HUES64 (cell line): ENCODE measurements at regions not wholly inside any gene's neighbourhood (a gene's known extent, or its start where the extent isn't known, plus 50 kb on each side); places are given as distances from the start of the nearest gene placed in this dataset.
"Not testable (repeated sequence)": the region's sequence is repeated elsewhere in the genome, so short reads cannot be mapped to it uniquely, and the experiment has no call there.

Source experiments
- H3K27ac ChIP-seq: 2 replicates; pipeline ENCODE4 v1.7.0; 2013; ENCODE audit warnings: low read depth, low read length, inconsistent platforms
- H3K27me3 ChIP-seq: 2 replicates; pipeline ENCODE4 v1.6.1; 2013; ENCODE audit warnings: mild to moderate bottlenecking, low read length; ENCODE audit not compliant: insufficient read depth
- H3K36me3 ChIP-seq: 2 replicates; pipeline ENCODE4 v1.6.1; 2013; ENCODE audit warnings: mild to moderate bottlenecking, low read length; ENCODE audit not compliant: insufficient read depth
- H3K4me1 ChIP-seq: 2 replicates; pipeline ENCODE4 v1.6.1; 2013; ENCODE audit warnings: mild to moderate bottlenecking, low read length, moderate library complexity; ENCODE audit not compliant: insufficient read depth
- H3K4me3 ChIP-seq: 2 replicates; pipeline ENCODE4 v1.5.1; 2013; ENCODE audit warnings: mild to moderate bottlenecking, low read length, moderate library complexity
- H3K9ac ChIP-seq: 2 replicates; pipeline ENCODE4 v1.6.1; 2013; ENCODE audit warnings: mild to moderate bottlenecking, low read depth, low read length
- H3K9me3 ChIP-seq: 2 replicates; pipeline ENCODE4 v1.6.1; 2013; ENCODE audit warnings: low read depth, low read length; ENCODE audit not compliant: insufficient read depth
- WGBS: fragments of 150-250, 120-280 bp; methylation state at CpG from one replicate; pipeline ENCODE4 v1.1.7; 2013; ENCODE audit warnings: missing lambda C conversion rate; 5-methylcytosine and 5-hydroxymethylcytosine counted together

DNA sequence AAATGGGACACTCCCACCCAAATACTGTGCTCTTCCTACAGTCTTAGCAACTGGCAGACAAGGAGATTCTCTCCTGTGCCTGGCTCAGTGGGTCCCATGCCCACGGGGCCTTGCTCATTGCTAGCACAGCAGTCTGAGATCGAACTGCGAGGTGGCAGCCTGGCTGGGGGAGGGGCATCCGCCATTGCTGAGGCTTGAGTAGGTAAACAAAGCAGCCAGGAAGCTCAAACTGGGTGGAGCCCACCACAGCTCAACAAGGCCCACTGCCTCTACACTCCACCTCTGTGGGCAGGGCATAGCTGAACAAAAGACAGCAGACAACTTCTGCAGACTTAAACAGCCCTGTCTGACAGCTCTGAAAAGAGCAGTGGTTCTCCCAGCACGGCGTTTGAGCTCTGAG, 174.8 kb downstream of the COL12A1 start:
- not testable (repeated sequence) for H3K36me3 ChIP-seq, H3K4me3 ChIP-seq, H3K4me1 ChIP-seq, H3K27me3 ChIP-seq, H3K9ac ChIP-seq, H3K27ac ChIP-seq, H3K9me3 ChIP-seq
- 91% methylated on average over 6 of the region's 6 CpGs for WGBS

DNA sequence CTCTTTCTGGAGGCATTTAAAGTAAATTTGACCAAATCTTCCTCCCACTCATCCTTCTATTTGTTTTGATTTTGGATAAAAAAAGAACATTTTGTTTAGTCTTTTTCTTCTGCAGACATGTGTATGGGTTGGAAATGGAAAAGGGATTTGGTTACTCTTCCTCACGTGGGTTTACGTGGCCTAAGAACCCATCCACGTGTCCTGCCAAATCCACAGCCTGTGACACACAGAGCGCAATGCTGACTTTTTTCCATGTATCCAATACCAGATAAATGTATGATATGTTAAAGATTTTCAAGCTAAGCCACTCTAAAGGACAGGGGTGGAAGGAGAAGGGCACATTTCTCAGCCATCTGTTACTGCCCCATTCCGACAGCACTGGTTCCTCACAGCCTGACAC, 176.5 kb downstream of the COL12A1 start:
- no peak overlapping the region for H3K9ac ChIP-seq
- H3K27ac ChIP-seq: no peak overlapping the region
- no peaks in the 10 kb centered on the region for H3K4me1 ChIP-seq
- no peaks in the 10 kb centered on the region for H3K9me3 ChIP-seq
- H3K36me3 ChIP-seq: no peaks in the 10 kb centered on the region
- WGBS: 97% methylated on average over 4 of the region's 5 CpGs
- no peaks in the 10 kb centered on the region for H3K27me3 ChIP-seq
- no peak overlapping the region for H3K4me3 ChIP-seq

DNA sequence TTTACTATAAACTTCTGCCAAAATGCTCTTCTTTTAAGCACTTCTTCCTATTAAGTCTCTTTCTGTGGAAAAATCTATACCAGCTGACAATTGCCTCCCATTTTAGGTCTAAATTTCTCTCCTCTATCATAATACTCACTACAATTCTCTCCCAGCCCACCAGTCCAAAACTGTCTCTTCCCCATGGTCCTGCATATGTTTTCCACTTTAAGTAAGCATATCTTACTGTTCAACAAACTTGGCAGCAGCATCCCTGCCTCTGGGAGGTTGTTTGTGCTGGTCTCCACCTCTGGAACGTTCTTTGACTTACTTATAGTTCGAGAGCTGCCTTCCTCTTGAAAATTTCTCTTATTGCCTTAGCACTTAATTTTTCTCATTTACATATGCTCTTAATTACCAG, 180.5 kb downstream of the COL12A1 start:
- H3K27ac ChIP-seq: no peak overlapping the region
- no peaks in the 10 kb centered on the region for H3K27me3 ChIP-seq
- no peaks in the 10 kb centered on the region for H3K36me3 ChIP-seq
- H3K9me3 ChIP-seq: no peaks in the 10 kb centered on the region
- no peaks in the 10 kb centered on the region for H3K4me1 ChIP-seq
- no peak overlapping the region for H3K4me3 ChIP-seq
- no peak overlapping the region for H3K9ac ChIP-seq
- WGBS: 97% methylated on average over 2 of the region's 2 CpGs

DNA sequence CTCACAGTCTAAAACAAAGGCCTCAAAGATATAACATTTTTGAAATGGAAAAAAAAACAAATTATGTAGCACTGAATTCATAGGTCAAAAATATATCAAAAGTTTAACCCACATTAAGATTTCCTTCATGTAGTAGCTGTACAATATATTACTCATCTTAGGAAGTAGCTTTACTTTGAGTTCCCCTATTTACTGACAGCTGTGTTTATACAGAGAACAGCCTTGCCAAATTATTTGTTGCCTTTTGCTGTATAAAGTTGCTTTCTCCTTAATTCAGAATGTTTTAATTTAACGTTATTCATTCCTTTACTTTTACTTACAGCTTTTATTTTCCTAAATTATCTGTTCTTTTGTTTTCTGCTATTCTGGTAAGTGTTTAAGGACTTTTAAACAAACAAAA, 181.0 kb downstream of the COL12A1 start:
- Histone ChIP-seq H3K9me3 (no peaks in the 10 kb centered on the region), H3K36me3 (no peaks in the 10 kb centered on the region), H3K27me3 (no peaks in the 10 kb centered on the region), H3K4me1 (no peaks in the 10 kb centered on the region), H3K4me3 (no peak overlapping the region), H3K27ac (no peak overlapping the region), H3K9ac (no peak overlapping the region)
- WGBS: no CpG with 5 or more reads among the region's 1 CpG

DNA sequence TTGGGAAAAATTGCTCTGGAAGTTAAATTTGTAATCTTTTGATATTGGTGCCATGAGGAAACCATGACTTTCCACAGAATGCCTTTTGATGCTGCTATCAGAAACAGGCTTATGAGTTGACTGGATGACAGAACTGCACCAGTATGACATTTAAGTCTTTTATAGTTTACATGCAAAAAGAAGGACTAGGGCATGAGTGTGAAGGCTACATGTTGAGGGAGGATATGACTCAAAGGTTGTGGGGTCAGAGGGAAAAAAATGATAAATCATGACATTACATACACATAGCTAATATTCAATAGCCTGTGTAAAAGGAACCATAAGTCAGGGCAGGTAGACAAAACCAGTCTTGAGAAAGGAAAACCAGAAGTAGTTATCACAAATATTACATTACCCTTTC, 182.2 kb downstream of the COL12A1 start:
- H3K4me1 ChIP-seq: no peaks in the 10 kb centered on the region
- H3K9ac ChIP-seq: no peak overlapping the region
- H3K9me3 ChIP-seq: no peaks in the 10 kb centered on the region
- H3K27me3 ChIP-seq: no peaks in the 10 kb centered on the region
- no peak overlapping the region for H3K4me3 ChIP-seq
- no peaks in the 10 kb centered on the region for H3K36me3 ChIP-seq
- no peak overlapping the region for H3K27ac ChIP-seq

DNA sequence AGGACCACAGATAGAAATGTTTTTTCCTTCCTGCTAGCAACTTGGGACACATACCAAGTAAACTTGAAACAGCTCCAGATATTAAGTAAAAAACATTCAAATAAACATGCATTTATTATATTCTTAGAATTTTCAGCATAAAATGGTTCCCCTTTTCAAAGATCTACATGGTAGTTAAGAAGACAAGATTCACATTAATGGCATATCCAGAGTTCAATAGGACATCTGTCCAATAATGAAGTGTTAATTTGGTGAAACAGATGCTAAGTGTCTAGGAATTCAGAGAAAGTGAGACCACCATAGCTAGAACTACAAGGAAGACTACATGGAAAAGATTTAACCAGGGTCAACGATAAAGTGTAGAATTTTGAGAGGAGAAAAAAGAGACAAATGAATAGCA, 184.9 kb downstream of the COL12A1 start:
- Histone ChIP-seq H3K9ac (no peak overlapping the region), H3K9me3 (no peaks in the 10 kb centered on the region), H3K4me3 (no peak overlapping the region), H3K36me3 (no peaks in the 10 kb centered on the region), H3K4me1 (no peaks in the 10 kb centered on the region), H3K27me3 (no peaks in the 10 kb centered on the region), H3K27ac (no peak overlapping the region)
- 97% methylated on average over 1 of the region's 1 CpG for WGBS

DNA sequence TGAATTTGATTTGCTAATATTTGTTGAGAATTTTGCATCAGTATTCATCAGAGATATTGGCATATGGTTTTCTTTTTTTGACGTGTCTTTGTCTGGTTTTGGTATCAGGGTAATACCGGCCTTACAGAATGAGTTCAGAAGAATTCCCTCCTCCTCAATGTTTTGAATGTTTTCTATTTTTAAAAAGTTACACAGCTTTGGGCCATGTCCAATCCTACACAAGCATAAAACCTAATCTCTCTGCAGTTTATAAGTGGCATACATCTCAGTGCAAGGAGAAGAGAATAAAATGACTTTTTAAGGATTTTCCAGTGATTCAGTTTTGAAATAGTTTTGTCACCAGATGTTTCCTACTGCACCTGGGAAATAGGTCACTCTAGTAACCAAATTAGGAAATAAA, 185.5 kb downstream of the COL12A1 start:
- Histone ChIP-seq H3K9me3 (no peaks in the 10 kb centered on the region), H3K27me3 (no peaks in the 10 kb centered on the region), H3K27ac (no peak overlapping the region), H3K36me3 (no peaks in the 10 kb centered on the region), H3K4me3 (no peak overlapping the region), H3K4me1 (no peaks in the 10 kb centered on the region), H3K9ac (no peak overlapping the region)
- WGBS: no CpG with 5 or more reads among the region's 2 CpGs

DNA sequence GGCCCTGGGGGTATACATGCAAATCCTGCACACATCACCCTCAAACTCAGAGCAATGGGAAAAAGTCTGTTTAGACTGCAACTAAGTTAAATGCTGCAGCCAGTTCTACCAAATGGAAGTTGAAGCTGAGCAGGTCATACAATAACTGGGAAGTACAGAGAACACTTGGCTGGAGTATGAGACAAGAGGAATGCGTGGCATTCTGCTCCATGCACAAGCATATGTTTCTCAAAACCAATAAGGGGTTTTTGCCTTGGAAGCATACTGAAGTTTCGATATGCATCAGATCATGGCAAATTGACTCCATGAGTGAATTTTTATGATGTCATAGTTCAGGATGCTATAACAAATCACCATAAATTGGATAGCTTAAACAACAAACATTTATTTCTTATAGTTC, 193.8 kb downstream of the COL12A1 start:
- no peak overlapping the region for H3K9ac ChIP-seq
- no peak overlapping the region for H3K4me3 ChIP-seq
- H3K27me3 ChIP-seq: no peaks in the 10 kb centered on the region
- no peaks in the 10 kb centered on the region for H3K9me3 ChIP-seq
- WGBS: 89% methylated on average over 1 of the region's 2 CpGs
- no peaks in the 10 kb centered on the region for H3K4me1 ChIP-seq
- H3K27ac ChIP-seq: no peak overlapping the region
- H3K36me3 ChIP-seq: no peaks in the 10 kb centered on the region

DNA sequence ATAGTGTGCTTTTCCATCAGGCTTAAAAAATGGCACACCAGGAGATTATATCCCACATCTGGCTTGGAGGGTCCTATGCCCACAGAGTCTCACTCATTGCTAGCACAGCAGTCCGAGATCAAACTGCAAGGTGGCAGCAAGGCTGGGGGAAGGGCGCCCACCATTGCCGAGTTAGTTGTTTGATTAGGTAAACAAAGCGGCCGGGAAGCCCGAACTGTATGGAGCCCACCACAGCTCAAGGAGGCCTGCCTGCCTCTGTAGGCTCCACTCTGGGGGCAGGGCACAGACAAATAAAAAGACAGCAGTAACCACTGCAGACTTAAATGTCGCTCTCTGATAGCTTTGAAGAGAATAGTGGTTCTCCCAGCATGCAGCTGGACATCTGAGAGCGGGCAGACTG, 201.9 kb downstream of the COL12A1 start:
- 95% methylated on average over 8 of the region's 8 CpGs for WGBS

DNA sequence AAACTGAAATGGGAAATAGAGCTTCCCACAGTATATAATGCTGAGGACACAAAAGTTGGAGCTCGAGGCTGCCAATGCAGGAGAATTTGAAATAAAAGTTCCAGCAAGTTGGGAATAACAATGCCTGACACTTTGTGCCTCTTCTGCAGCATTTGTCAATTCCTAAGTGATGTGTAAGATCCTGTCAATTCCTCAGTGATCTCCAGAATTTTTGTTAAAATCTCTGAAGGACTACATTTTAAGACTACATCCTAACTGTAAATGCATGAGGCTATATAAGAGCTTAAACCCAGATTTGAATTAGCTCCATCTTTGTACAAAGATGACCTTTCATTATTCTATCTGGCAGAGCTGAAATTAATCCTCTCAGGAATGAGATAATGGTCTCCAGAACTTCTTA, 208.2 kb downstream of the COL12A1 start:
- no peak overlapping the region for H3K4me3 ChIP-seq
- H3K9ac ChIP-seq: no peak overlapping the region
- H3K4me1 ChIP-seq: peaks cover 14% of the 10 kb centered on the region
- H3K36me3 ChIP-seq: no peaks in the 10 kb centered on the region
- H3K27ac ChIP-seq: no peak overlapping the region
- no peaks in the 10 kb centered on the region for H3K27me3 ChIP-seq
- WGBS: 88% methylated on average over 1 of the region's 1 CpG
- no peaks in the 10 kb centered on the region for H3K9me3 ChIP-seq

More for the DNA sequence above, 201.9 kb downstream of the COL12A1 start:
- not testable (repeated sequence) for H3K9ac ChIP-seq, H3K4me3 ChIP-seq, H3K36me3 ChIP-seq, H3K4me1 ChIP-seq, H3K9me3 ChIP-seq, H3K27ac ChIP-seq, H3K27me3 ChIP-seq

DNA sequence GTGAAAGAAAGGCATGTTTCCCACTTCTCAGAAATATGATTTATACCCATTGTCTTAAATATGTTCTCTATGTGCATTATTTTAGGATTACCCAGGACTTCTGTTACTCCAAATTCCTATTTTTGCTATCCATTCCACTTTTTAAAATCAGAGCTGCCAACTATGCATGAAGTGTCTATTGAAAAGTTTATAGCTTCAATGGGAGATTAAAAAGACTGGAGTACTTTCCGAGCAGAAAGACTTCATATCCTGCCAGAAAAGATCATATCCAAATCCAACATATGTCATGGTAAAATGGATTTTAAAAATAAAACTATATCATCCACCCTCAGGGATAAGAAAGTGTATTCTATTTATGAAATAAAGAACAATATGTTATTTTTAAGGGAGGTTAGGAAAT, 212.7 kb downstream of the COL12A1 start:
- Histone ChIP-seq H3K9me3 (no peaks in the 10 kb centered on the region), H3K36me3 (no peaks in the 10 kb centered on the region), H3K27me3 (no peaks in the 10 kb centered on the region), H3K4me3 (no peak overlapping the region), H3K27ac (no peak overlapping the region), H3K4me1 (peaks cover 17% of the 10 kb centered on the region), H3K9ac (no peak overlapping the region)
- 100% methylated on average over 1 of the region's 1 CpG for WGBS

DNA sequence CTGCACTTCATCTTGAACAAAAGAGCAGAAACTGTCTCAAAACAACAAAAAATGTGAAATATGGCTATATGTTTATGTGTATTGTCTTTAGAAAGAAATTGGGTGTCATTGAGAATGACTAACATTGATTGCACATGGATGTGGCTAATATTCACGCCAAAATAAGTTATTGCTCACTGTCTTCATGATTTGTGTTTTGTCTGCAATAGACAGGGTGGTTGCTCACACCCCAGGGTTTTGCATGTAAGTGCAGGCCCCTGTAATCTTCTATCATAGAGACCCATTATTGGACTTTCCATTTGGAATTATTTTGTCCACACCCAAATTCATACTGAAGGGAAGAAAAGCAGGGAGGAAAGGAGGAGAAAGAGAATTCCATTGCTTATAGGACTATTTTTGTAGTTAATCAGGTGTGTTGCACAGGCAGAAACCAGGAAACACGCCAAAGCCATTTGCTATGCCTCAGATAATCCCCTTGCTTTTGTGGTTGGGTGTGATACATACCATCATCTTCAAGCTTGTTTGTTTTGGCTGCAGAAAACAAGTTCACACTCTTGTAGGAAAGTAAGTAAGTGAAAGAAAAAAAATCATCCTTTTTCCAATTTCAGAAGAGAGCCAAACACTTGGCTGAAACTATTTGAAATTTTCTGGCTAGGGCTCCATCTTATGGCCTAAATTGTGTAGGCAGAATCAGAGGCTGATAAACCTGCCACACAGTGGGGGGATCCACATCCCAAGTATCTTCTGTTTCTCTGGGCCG, 214.1 kb downstream of the COL12A1 start:
- H3K36me3 ChIP-seq: no peaks in the 10 kb centered on the region
- 93% methylated on average over 3 of the region's 3 CpGs for WGBS

More for the DNA sequence above, 214.1 kb downstream of the COL12A1 start:
- Histone ChIP-seq H3K4me3 (no peak overlapping the region), H3K4me1 (peaks cover 17% of the 10 kb centered on the region), H3K9ac (no peak overlapping the region), H3K27ac (no peak overlapping the region), H3K9me3 (peaks cover 2% of the 10 kb centered on the region), H3K27me3 (no peaks in the 10 kb centered on the region)
